IMR-90 (cell line): ENCODE measurements at regions not wholly inside any gene's neighbourhood (a gene's known extent, or its start where the extent isn't known, plus 50 kb on each side); places are given as distances from the start of the nearest gene placed in this dataset.

Experiments used
- ATAC-seq: fragments of 200-7000 bp; cut with Tn5 transposase; 2 replicates; pipeline ENCODE4 v1.9.1; 2020; ENCODE audit warnings: low read depth, mild to moderate bottlenecking, moderate library complexity
- BruUV-seq: library from RNA; stranded (reverse); fragments of 400-500 nt; replicated peaks from 2 replicates; lab custom pipeline; 2021; lab: Mats Ljungman, UMichigan
- CTCF ChIA-PET: fragments of 300-600 bp; formaldehyde crosslinking; extraction: SDS; loops from one replicate; lab custom pipeline; 2021; ENCODE audit warnings: antibody characterized with exemption; lab: Yijun Ruan, JAX
- POLR2A ChIA-PET: fragments of 300-600 bp; sonication (Branson Sonifier 250); formaldehyde crosslinking; loops from one replicate; lab custom pipeline; 2022; ENCODE audit warnings: antibody characterized with exemption; ENCODE audit not compliant: unreplicated experiment; lab: Charles Lee
- DNase-seq: peaks from one replicate; pipeline ENCODE4 v3.0.0; 2013
- H2AFZ ChIP-seq: replicated peaks from 2 replicates; pipeline ENCODE3; 2013; ENCODE audit warnings: low read length, mild to moderate bottlenecking; ENCODE audit not compliant: poor library complexity
- H2AK5ac ChIP-seq: 2 replicates; pipeline ENCODE4 v1.6.1; 2013; ENCODE audit warnings: low read depth, low read length, inconsistent platforms
- H2AK9ac ChIP-seq: replicated peaks from 2 replicates; pipeline ENCODE3; 2013; ENCODE audit warnings: mild to moderate bottlenecking, low read depth, low read length, moderate library complexity; ENCODE audit not compliant: poor library complexity
- H2BK120ac ChIP-seq: 2 replicates; pipeline ENCODE4 v1.6.1; 2013; ENCODE audit warnings: low read depth, low read length, inconsistent platforms
- H2BK15ac ChIP-seq: 3 replicates; pipeline ENCODE4 v1.6.1; 2013; ENCODE audit warnings: low read depth, low read length, inconsistent platforms
- H2BK20ac ChIP-seq: 2 replicates; pipeline ENCODE4 v1.6.1; 2013; ENCODE audit warnings: low read depth, mild to moderate bottlenecking, inconsistent platforms, low read length, moderate library complexity
- H2BK5ac ChIP-seq: 2 replicates; pipeline ENCODE4 v1.6.1; 2013; ENCODE audit warnings: mild to moderate bottlenecking, low read depth, low read length, inconsistent platforms; ENCODE audit not compliant: poor library complexity, severe bottlenecking
- H3K14ac ChIP-seq: replicated peaks from 2 replicates; pipeline ENCODE4 v1.6.1; 2013; ENCODE audit warnings: low read depth, low read length, inconsistent platforms
- H3K18ac ChIP-seq: 2 replicates; pipeline ENCODE4 v1.6.1; 2013; ENCODE audit warnings: low read depth, low read length, control low read depth
- H3K23ac ChIP-seq: 2 replicates; pipeline ENCODE4 v1.6.1; 2013; ENCODE audit warnings: low read depth, low read length, inconsistent platforms
- H3K27ac ChIP-seq: 2 replicates; pipeline ENCODE4 v1.5.1; 2013; ENCODE audit warnings: mild to moderate bottlenecking, control low read depth, low read length; ENCODE audit not compliant: insufficient read depth
- H3K27me3 ChIP-seq: 2 replicates; pipeline ENCODE4 v1.6.1; 2013; ENCODE audit warnings: low read length; ENCODE audit not compliant: control insufficient read depth, insufficient read depth
- H3K36me3 ChIP-seq: 2 replicates; pipeline ENCODE4 v1.6.1; 2013; ENCODE audit warnings: low read length, mixed read lengths; ENCODE audit not compliant: control insufficient read depth, insufficient read depth
- H3K4ac ChIP-seq: 2 replicates; pipeline ENCODE4 v1.6.1; 2013; ENCODE audit warnings: low read depth, low read length, inconsistent platforms
- H3K4me1 ChIP-seq: 2 replicates; pipeline ENCODE4 v1.6.1; 2013; ENCODE audit warnings: low read length, mixed read lengths; ENCODE audit not compliant: control insufficient read depth, insufficient read depth
- H3K4me2 ChIP-seq: 2 replicates; pipeline ENCODE4 v1.6.1; 2013; ENCODE audit warnings: low read depth, mild to moderate bottlenecking, control low read depth, low read length, moderate library complexity
- H3K4me3 ChIP-seq: 2 replicates; pipeline ENCODE4 v1.5.1; 2013; ENCODE audit warnings: low read depth, mild to moderate bottlenecking, control low read depth, low read length, moderate library complexity; ENCODE audit not compliant: insufficient read depth
- H3K56ac ChIP-seq: 2 replicates; pipeline ENCODE4 v1.6.1; 2013; ENCODE audit warnings: low read length, inconsistent platforms; ENCODE audit not compliant: insufficient read depth; ENCODE audit errors: extremely low read depth
- H3K79me1 ChIP-seq, 2 experiments: 2 replicates each; pipeline ENCODE4 v1.6.1; 2013; ENCODE audit warnings: low read length in 2 of 2, inconsistent platforms in 1 of 2, low read depth in 1 of 2
- H3K9ac ChIP-seq: 2 replicates; pipeline ENCODE4 v1.6.1; 2013; ENCODE audit warnings: low read depth, low read length, control low read depth
- H3K9me1 ChIP-seq: 2 replicates; pipeline ENCODE4 v1.6.1; 2013; ENCODE audit warnings: low read length, inconsistent platforms; ENCODE audit not compliant: insufficient read depth
- H3K9me3 ChIP-seq: 2 replicates; pipeline ENCODE4 v1.6.1; 2013; ENCODE audit warnings: low read length; ENCODE audit not compliant: control insufficient read depth, insufficient read depth
- H4K20me1 ChIP-seq: 2 replicates; pipeline ENCODE4 v1.6.1; 2013; ENCODE audit warnings: low read length, inconsistent platforms; ENCODE audit not compliant: insufficient read depth
- H4K5ac ChIP-seq: 2 replicates; pipeline ENCODE4 v1.6.1; 2013; ENCODE audit warnings: mild to moderate bottlenecking, low read depth, low read length, control low read depth
- H4K8ac ChIP-seq, 2 experiments: 2 replicates each; pipeline ENCODE4 v1.6.1; 2013; ENCODE audit warnings: low read depth in 2 of 2, low read length in 2 of 2, control low read depth in 1 of 2, inconsistent platforms in 1 of 2
- H4K91ac ChIP-seq: 2 replicates; pipeline ENCODE4 v1.6.1; 2013; ENCODE audit warnings: low read depth, low read length, inconsistent platforms; ENCODE audit not compliant: insufficient read depth
- BHLHE40 ChIP-seq: fragments of 150-350 bp; IDR thresholded peaks from 2 replicates; pipeline ENCODE4 v1.6.1; 2016; ENCODE audit warnings: mild to moderate bottlenecking, low read depth, low read length
- CEBPB ChIP-seq: IDR thresholded peaks from 2 replicates; pipeline ENCODE4 v1.6.1; 2012; ENCODE audit warnings: low read depth, low read length, improper control_type of control experiment
- CHD1 ChIP-seq: IDR thresholded peaks from 2 replicates; pipeline ENCODE4 v1.6.1; 2012; ENCODE audit warnings: low read depth, low read length, improper control_type of control experiment
- CTCF ChIP-seq: conservative IDR thresholded peaks from 2 replicates; pipeline ENCODE4 v1.5.1; 2012; ENCODE audit warnings: mild to moderate bottlenecking, low read depth, low read length, improper control_type of control experiment
- ELK1 ChIP-seq: fragments of 150-350 bp; IDR thresholded peaks from 2 replicates; pipeline ENCODE4 v1.6.1; 2016; ENCODE audit warnings: low read depth, mild to moderate bottlenecking, low read length, moderate library complexity, borderline replicate concordance
- FOS ChIP-seq: fragments of 150-350 bp; IDR thresholded peaks from 2 replicates; pipeline ENCODE4 v1.6.1; 2016; ENCODE audit warnings: low read depth, low read length
- MAFK ChIP-seq: IDR thresholded peaks from 2 replicates; pipeline ENCODE4 v1.6.1; 2012; ENCODE audit warnings: low read depth, low read length, improper control_type of control experiment
- MAZ ChIP-seq: IDR thresholded peaks from 2 replicates; pipeline ENCODE4 v1.6.1; 2012; ENCODE audit warnings: low read depth, mild to moderate bottlenecking, low read length, improper control_type of control experiment, moderate library complexity, borderline replicate concordance
- MXI1 ChIP-seq: IDR thresholded peaks from 2 replicates; pipeline ENCODE4 v1.6.1; 2012; ENCODE audit warnings: low read depth, mild to moderate bottlenecking, low read length, moderate library complexity, borderline replicate concordance
- NFE2L2 ChIP-seq: fragments of 150-350 bp; IDR thresholded peaks from 2 replicates; pipeline ENCODE4 v1.6.1; 2016; ENCODE audit warnings: low read depth, mild to moderate bottlenecking, low read length
- POLR2A ChIP-seq: IDR thresholded peaks from 2 replicates; pipeline ENCODE4 v1.6.1; 2012; ENCODE audit warnings: mild to moderate bottlenecking, low read depth, low read length
- RAD21 ChIP-seq: IDR thresholded peaks from 2 replicates; pipeline ENCODE4 v1.6.1; 2012; ENCODE audit warnings: low read length, improper control_type of control experiment
- RCOR1 ChIP-seq: IDR thresholded peaks from 2 replicates; pipeline ENCODE4 v1.6.1; 2012; ENCODE audit warnings: mild to moderate bottlenecking, low read length, improper control_type of control experiment; ENCODE audit not compliant: insufficient replicate concordance
- RFX5 ChIP-seq: IDR thresholded peaks from 2 replicates; pipeline ENCODE4 v1.8.0; 2012; ENCODE audit warnings: low read depth, mild to moderate bottlenecking, low read length, moderate library complexity
- SMC3 ChIP-seq: fragments of 150-350 bp; IDR thresholded peaks from 2 replicates; pipeline ENCODE4 v1.6.1; 2016; ENCODE audit warnings: low read depth, mild to moderate bottlenecking, antibody characterized with exemption, low read length, moderate library complexity
- USF2 ChIP-seq: fragments of 150-350 bp; IDR thresholded peaks from 2 replicates; pipeline ENCODE4 v1.6.1; 2017; ENCODE audit warnings: mild to moderate bottlenecking, antibody characterized with exemption, low read length, low read depth
- dilution Hi-C: fragments of 300-500 bp; cut with HindIII; formaldehyde crosslinking; loops from one replicate; pipeline ENCODE4 v1.14.3; 2018; ENCODE audit warnings: low sequenced_read_pairs; ENCODE audit not compliant: unreplicated experiment
- in situ Hi-C: fragments of 300-500 bp; cut with MboI; formaldehyde crosslinking; loops from 3 replicates; pipeline ENCODE4 v1.14.3; 2019; ENCODE audit warnings: low sequenced_read_pairs, inconsistent platforms, mixed read lengths
- intact Hi-C: fragments of 100-400 bp; cut with micrococcal nuclease; formaldehyde crosslinking; loops from 2 replicates; pipeline ENCODE4 v1.10.0; 2022

GRCh38 chr11:46188017-46188416 lies 66.8 kb upstream of the PHF21A start:
- H3K4me2 ChIP-seq, result no peak overlapping the region
- POLR2A ChIA-PET, result no interaction called here

More at GRCh38 chr11:46188017-46188416, 66.8 kb upstream of the PHF21A start:
- BruUV-seq, result no TSS peak
- no peaks in the 10 kb centered on the region for H3K36me3 ChIP-seq
- peaks cover 8% of the 10 kb centered on the region for H3K27me3 ChIP-seq
- no peak overlapping the region for H3K18ac ChIP-seq
- DNase-seq, result no peak
- in situ Hi-C loops (no loop called here), intact Hi-C loops (no loop called here), dilution Hi-C loops (no loop called here)
- H2BK120ac ChIP-seq, result no peak overlapping the region
- no peak overlapping the region for H4K5ac ChIP-seq
- CTCF ChIA-PET, result no interaction called here
- H3K9me1 ChIP-seq, result no peaks in the 10 kb centered on the region
- H2BK5ac ChIP-seq, result no peak overlapping the region
- H2AK9ac ChIP-seq, result no peak overlapping the region
- H3K4ac ChIP-seq, result no peak overlapping the region
- H3K23ac ChIP-seq, result no peak overlapping the region
- H3K9me3 ChIP-seq, result peaks cover 3% of the 10 kb centered on the region; the same call in 1 of the 2 replicates
- H3K4me3 ChIP-seq, result no peak overlapping the region
- H4K91ac ChIP-seq, result no peak overlapping the region
- H3K27ac ChIP-seq, result no peak overlapping the region
- no peak overlapping the region for H3K56ac ChIP-seq
- no peak overlapping the region for H2BK20ac ChIP-seq
- no peak overlapping the region for H2AK5ac ChIP-seq
- peaks cover 1% of the 10 kb centered on the region; the same call in 1 of the 2 replicates for H3K4me1 ChIP-seq
- no peak overlapping the region for H3K14ac ChIP-seq
- no peak for TF ChIP-seq CEBPB
- no peak for TF ChIP-seq MXI1
- no peak for TF ChIP-seq ELK1
- no peak for TF ChIP-seq POLR2A
- TF ChIP-seq CHD1, result no peak
- no peak for TF ChIP-seq RAD21
- no peak for TF ChIP-seq RFX5
- TF ChIP-seq MAFK, result no peak
- TF ChIP-seq MAZ, result no peak
- TF ChIP-seq BHLHE40, result no peak
- TF ChIP-seq FOS, result no peak
- TF ChIP-seq CTCF, result no peak
- no peak for TF ChIP-seq NFE2L2
- no peak for TF ChIP-seq RCOR1
- TF ChIP-seq SMC3, result no peak
- no peak for TF ChIP-seq USF2
- no peaks in the 10 kb centered on the region for H4K20me1 ChIP-seq
- no peak overlapping the region for H3K9ac ChIP-seq
- no peak overlapping the region for H2AFZ ChIP-seq
- H3K79me1 ChIP-seq, result no peaks in the 10 kb centered on the region
- no peak for ATAC-seq
- no peak overlapping the region for H4K8ac ChIP-seq
- H2BK15ac ChIP-seq, result no peak overlapping the region
